HG02840 (cell line): ENCODE measurements at regions not wholly inside any gene's neighbourhood (a gene's known extent, or its start where the extent isn't known, plus 50 kb on each side); places are given as distances from the start of the nearest gene placed in this dataset.

Experiments
- ATAC-seq: cut with Tn5 transposase; IDR thresholded peaks from one replicate; pipeline ENCODE4 v1.9.1; 2021; ENCODE audit warnings: mild to moderate bottlenecking, moderate library complexity, moderate number of reproducible peaks; ENCODE audit not compliant: unreplicated experiment, low FRiP score

DNA sequence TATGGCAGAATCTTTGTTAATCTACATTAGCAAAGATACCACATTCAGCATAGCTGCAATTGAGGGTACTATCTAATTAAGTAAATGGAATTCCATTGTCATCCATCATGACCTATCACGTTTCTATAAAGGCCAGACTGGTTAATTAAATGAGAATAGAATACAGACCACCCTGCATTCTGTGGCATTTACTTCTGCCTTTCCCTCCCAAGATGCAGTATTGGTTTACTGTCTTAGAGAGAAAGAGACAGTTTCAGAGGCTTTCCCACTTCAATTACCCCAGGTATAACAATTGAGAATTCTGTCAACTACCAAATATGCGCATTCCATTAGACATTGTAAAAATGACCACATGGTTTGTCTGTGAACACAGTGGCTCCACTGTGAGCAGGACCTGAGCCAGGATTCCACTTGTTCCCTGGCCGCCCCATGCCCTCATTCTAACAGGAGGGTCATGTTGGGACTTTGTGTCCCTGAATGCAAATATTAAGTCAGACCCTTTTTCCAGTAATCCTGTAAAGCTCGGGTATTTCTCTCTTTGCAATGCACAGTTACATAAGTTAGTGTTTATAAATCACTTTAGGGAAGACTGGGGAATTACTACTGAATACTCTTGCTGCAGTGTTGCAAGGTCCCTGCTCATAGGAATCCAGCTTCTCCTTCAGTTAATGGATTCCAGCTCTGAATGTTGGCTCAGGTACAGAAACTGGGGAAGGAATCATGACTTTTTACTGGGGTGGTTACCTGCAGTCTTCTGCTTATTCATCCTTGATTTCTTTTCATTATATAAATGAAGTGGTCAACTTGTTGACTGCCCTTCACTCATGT is 261.0 kb downstream of the PDGFC start:
- no peak for ATAC-seq

DNA sequence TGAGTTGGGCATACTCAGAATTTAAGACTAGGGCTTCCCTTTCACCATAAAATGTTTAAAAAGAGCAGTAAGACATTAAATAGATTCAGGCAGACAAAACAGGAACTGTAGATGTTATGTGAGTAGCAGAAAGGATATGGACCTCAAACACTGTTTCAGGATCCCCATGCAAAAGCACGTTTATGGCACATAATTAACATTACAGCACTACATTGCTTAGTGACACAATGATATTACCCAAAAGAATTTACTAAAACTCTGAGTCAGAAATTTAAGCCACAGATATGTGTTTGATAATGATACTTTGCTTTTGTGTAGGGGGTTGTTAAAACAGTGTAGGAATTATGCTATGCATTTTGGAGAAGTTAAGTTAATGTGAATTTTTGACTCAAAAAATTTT is 266.3 kb downstream of the PDGFC start:
- ATAC-seq, result no peak

DNA sequence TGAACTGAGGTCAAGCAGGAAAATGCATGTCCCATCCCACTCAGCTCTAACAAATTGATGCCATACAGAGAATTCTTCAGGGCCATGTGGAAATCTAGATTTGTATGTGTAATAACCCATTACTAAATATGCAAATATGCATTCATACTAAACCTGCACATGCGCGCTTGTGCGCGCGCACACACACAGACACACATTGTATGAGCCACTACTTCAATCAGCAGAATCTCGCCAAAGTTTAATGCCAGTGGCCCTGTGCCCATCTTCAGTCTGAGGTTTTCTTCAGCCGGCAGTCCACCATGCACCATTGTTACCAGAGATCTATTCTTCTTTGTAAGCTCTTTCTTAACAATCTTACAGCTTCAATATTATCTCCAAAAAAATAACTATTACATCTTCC is 276.4 kb downstream of the PDGFC start:
- ATAC-seq, result no peak

DNA sequence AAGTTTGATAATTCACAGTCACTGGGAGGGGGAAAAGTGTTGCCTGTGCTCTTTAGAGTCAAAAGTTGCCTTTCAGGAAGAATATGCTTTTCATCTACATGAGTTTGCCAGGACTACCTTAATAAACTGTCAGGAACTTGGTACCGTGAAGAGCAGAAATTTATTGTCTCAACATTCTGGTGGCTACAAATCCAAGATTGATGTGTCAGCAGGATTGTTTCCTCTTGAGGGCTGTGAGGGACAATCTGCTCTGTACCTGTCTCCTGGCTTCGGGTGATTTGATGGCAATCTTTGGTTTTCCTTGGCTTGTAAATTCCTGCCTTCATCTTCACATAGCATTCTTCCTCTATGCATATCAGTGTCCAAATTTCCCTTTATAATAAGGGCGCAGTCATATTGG is 277.2 kb downstream of the PDGFC start:
- no peak for ATAC-seq

DNA sequence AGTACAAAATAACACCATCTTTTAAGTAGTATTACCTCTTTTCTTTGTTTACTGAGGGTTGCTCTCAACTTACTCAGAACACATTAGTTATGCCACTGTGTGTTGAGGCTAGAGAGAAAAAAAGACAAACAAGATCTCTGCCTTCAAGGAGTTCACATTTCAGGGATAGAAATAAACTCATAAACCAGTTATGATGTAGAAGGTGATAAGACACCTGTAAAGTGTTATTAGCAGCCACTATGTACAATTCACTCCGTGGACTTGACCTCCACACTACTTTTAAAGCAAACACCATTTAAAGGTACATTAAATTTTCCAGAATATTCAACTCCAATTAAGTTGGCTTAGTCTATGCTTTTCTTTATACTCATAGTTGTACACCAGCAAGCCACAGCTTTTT is 278.0 kb downstream of the PDGFC start:
- no peak for ATAC-seq

DNA sequence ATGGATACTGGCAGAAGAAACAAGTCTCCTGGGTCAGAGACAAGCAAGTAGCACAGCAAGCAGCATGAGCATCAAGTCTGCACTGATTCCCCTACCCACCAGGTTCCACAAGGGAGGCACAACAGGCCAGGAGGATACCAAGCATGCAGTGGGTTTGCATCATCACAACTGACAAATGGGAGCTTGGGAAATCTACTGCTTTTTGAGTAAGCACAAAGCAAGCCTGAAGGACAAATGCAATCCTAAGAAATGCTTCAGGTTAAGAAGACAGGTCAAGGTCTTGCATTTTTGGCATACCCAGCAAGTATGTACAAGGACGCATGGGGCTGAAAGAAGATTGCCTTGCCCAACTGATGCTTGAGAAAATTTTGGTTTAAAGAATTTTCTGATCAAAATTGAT is 279.6 kb downstream of the PDGFC start:
- ATAC-seq, result no peak

DNA sequence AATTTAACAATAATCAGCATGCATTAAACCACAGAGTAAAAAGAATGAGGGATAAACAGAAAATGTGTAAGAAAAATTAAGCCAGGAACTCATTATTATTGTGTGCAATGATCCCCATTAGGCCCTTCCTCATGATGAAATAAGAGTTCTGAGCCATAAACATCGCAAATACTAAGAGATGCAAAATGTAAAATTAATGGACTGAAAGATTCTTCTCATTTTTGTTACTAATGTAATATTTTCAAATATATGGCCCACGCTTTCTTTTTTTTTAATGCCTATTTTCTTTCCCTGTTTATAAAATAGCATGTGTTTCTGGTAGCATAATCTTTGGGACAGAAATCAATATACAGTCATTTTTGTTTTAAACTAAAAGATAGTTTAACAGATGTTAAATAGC is 281.0 kb downstream of the PDGFC start:
- ATAC-seq, result no peak

DNA sequence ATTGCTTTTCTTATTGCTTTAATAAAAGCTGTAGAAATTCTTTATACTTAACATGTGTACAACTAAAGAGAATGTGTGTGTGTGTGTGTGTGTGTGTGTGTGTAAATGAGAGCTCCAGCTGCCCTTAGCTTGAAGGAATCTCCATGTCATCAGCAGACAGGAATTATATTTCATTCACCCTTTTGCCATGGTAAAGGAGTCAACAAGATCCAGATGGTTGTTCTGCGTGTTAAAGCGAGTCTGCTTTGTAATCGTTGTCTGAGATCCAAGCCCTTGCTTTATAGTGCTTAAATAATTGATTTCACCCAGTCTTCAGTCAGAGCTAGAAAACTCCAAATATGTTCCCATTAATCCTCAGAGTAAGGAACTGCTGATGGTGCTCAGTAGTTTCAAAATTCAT is 285.5 kb downstream of the PDGFC start:
- no peak for ATAC-seq

DNA sequence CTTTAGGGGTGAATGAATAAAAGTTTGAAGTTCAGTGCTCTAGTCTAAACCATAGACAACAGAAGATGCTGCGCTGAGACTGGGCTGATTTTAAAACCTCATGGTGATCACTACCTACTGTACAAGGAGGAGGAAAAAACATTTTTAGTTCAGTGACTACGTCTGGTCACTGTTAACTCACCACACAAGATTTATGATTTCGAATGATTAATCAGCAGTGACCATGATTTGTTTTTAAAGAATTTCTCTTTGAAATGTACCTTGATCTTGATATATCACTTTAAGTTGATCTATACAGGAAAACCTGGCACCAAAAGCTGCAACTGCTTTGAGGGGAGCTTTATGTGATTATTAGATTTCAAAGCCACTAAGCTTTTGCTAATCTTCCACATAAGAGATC is 286.3 kb downstream of the PDGFC start:
- ATAC-seq, result no peak

DNA sequence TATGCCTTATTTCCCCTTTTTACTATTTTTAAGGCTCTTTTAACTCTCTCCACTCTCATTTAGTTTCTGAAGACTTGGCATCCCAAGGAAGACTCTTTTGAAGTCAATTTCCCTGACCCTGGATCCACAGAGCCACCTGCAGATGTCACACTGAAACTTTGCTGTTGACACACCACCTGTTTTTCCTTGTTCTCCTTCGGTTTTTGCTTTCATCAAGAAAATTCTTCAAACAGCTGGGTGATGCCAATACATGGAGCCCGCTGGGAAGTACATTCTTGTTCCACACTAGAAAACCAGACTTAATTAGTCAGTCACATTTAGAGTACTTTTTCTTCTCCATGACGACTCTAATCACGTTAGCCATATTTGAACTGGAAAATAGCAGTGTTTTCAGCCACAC is 293.9 kb downstream of the PDGFC start:
- ATAC-seq, result no peak

DNA sequence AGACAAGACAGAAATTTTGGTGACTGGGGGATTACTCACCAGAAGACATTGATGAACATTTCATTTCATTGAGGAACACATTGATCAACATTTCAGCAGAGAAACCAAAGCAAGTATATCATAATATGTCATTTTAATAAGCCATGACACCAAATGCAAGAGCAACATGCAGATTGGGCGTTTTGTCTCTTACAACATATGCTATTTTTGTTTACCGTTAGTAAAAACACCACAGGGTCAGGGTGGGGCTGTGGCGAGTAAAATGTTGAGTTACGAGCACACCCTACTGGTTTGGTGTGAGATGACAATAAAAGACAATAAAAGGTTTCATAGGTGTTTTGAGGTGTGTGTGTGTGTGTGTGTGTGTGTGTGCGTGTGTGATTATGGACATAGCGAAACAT is 294.5 kb downstream of the PDGFC start:
- no peak for ATAC-seq

DNA sequence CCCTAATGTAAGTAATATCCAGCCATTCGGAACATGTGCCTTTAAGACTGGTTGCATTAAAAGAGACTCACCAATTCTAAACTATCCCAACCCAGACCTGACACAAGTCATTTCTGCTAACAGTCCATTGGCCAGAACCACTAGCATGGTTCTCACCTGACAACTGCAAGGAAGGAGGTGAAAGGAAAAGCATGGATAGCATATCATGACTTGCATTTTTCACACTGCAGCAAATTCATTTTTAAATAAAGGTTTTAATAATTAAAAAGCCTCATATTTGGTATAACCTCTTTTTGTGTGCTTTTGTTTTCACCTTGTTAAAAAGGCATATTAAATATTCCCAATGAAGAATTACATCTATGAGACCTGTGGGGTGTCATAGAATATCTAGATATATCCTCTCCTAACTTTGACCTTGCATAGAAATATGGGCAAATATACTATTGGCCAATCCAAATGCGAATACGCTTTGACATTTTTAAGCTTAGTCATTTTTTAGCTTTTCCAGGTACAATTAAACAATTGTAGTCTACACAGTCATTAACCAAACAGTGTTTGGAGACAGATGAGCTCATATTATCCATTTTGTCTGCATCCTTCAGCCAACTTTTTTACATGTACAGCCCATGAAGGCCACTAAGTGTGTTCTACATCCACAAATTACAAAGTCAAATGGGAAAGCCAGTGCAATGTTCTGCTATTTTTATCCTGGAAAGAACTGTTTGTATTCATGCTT is 295.3 kb downstream of the PDGFC start:
- ATAC-seq, result no peak

DNA sequence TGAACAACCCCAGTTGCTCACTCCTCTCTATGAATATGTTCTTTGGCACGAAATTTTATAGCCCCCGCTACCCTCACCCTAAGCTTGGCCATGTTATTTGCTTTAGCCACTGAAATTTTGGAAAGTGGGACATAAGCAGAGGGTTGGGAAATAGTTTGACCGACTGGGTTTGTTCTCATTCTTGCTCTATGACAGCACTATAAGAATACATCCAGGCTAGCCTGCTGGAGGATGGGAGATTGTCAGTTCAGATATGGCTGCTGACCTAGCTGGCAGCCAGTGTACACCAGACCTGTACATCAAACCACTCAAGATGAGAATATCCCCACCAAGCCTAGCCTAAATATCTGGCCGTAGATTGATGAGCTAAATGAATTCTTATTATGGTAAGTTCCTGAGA is 298.1 kb downstream of the PDGFC start:
- ATAC-seq, result no peak

DNA sequence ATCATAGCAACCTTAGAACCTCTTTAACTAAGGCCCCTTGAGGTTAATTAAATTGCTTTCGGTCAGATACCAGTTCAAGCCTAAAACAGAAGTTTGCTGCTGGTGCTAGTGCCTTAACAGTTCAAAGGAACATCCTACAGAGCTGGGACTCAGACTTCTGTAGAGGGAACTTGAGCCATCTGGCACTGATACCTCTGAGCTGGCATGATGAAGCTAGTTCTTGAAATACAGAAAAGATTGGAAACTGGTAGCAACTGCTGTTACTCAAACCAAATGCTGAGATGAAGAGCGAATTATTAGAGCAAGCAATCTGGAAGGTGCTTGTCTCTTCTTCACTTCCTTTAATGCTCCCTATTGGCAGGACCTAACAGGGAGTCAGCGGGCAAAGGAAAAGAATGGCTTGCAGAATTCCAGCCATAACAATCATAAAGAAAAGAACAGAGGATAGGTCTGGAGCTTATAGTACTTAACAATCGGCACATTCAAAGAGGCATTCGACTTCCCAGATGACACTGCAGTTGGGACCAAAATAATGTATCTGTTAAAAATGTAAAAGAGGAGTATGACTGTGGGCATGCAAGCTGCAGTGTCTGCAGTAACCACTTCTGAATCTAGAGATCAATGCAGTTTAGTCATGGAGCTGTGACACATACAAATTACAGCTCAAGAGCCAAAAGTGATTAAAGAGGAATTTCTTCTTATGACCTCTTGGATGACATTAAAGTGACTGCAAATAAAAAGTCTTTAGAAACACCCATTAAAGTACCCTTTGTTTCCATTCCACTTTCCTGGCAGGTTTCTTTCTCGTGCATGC is 298.9 kb downstream of the PDGFC start:
- ATAC-seq, result no peak

DNA sequence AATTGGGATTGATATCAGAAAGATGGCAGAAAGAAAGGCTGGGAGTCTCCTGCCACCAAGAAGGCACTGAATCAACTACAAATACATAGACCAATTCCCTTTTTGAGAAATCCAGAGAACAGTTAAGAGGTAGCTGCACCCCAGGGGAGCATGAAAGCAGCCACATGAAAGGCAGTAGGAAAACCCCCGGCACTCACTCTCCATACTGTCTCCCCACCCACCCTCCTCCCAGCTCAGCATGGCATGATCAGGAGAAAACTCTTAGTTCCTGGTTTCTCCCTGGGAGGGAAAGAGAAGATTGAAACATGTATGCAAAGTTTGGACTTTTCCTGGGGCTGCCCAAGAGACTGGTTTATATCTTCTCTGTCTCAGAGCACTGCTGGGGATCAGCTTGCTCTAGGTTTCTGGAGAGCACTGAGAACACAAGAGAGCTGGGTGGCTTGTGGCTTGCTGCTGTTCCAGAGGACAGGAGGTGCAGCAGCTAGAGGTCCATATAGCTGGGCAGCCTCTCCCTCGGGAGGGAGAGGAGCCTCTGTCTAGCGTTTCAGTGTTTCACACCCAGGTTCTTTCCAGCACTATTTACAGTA is 305.7 kb downstream of the PDGFC start:
- no peak for ATAC-seq

DNA sequence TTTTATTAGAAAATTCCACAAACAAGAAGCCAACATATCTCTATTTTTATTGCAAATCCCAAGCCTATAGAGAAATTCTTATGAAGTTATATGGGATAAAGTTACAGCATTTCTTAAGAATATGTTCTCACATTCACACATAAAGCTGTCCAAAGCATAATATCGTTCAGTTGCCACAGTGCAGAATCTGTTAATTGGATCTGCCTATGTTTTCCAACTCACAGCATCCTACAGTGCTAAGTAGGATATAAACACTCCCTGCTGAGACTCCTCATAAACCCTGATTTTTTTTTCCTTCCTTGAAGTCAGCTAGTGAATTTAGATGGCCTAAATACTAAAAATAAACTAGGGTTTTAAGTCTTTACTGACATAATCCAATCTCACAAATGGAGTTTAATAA is 307.9 kb downstream of the PDGFC start:
- ATAC-seq, result no peak

DNA sequence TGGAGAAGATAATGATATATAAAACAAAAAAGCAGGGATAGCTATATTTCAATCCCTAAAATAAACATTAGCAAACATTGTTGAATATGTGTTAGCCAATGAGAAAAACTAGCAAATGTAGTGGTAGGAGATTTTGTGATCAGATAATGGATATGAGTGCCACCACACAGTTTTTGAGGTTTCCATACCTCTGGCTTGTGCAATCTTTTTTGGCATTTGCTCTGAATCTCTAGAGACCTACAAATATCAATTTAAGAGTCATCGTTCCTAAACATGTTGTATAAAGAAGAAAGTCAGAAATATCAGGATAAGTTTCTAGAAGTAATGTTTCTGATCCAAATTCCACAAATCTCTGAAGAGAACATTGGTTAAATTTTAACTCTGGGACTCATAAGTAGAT is 308.7 kb downstream of the PDGFC start:
- ATAC-seq, result no peak

DNA sequence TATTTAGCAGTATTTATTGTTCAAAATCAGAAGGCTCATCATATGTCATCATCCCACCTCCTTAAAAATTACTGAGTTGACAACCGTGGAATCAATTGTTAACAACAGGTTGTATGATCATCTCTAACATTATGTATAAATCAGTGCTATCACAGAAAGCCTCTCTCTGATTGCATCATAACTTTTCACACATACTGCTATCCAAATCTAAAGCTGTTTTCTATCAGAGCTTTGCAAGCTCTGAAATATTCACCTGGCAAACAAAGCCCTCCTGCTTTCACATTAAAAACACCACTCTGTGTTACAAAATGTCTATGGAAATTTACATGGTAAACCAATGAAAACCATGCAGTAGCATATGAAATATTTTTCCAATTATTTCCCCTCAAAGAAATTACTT is 310.0 kb downstream of the PDGFC start:
- ATAC-seq, result no peak

DNA sequence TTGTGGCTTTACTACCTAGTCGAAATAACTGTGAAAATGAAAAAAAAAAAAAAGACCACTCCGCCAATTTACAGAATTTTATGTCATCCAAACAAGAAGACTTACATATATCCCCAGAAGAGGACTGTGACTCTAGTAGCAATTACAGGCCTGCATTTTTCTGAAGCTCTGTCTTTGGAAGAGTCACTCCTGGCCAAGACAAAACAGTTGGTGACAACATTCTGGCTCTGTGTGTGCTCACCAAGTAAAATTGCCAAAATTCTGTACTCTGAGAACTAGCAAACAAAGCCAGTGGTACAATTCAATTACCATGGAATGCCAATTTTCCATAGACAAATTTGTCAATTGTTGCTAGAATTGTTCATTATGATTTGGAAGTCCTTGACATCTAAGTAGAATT is 311.1 kb downstream of the PDGFC start:
- no peak for ATAC-seq

DNA sequence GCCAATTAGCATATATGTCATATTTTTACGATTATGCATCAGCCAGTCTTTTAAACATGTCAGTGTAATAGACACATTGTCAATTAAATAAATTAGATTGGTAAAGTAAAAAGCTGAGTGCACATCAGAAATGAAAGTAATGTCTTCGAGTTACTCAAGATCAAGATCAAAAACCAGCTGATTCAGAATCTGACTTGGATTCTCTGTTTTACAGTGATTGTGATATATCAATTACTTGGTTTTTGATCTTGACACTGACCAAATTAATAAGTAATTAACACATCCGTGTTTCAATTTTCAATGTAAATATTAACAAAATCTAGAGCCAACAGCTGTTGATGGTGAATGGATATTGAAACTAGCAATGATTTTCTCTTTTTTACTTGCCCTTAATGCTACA is 311.6 kb downstream of the PDGFC start:
- ATAC-seq, result no peak

DNA sequence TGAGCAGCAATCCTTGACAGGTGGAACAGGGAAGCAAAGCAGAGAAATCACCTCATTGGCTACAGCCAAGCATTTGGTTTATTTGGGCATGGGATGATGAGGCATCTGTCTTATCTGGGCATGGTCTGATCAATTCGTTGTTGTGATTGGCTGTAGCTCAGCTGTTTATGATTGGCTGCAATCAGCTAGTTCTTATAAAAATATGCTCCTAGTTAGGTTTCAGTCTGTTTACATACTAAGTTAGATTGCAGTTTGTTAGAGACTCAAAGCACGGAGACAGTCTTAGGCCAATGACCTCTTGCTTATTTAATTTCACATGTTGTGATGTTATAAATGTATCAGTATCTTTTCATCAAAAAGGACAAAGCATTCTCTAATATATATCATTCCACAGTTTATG is 312.0 kb downstream of the PDGFC start:
- ATAC-seq, result no peak
